NCI-H446 treated with DMSO at 0.1 percent for 48 hours (cell line): ENCODE measurements at regions not wholly inside any gene's neighbourhood (a gene's known extent, or its start where the extent isn't known, plus 50 kb on each side); places are given as distances from the start of the nearest gene placed in this dataset.

Experiments
- DNase-seq: peaks from one replicate; lab custom pipeline; 2025; lab: John Stamatoyannopoulos, UW

- DNase-seq, result no peak
Observed at GRCh38 chr2:7468955-7469354, 551.7 kb downstream of the RNF144A start.

GRCh38 chr2:7471185-7471584 lies 554.0 kb downstream of the RNF144A start:
- no peak for DNase-seq

- DNase-seq, result no peak
Observed at GRCh38 chr2:7472465-7472864, 555.3 kb downstream of the RNF144A start.

GRCh38 chr2:7473135-7473771 lies 556.0 kb downstream of the RNF144A start:
- DNase-seq, result no peak

- DNase-seq, result no peak
Observed at GRCh38 chr2:7476371-7476770, 559.2 kb downstream of the RNF144A start.

GRCh38 chr2:7479603-7480002 lies 562.4 kb downstream of the RNF144A start:
- no peak for DNase-seq

- no peak for DNase-seq
Observed at GRCh38 chr2:7480431-7480830, 563.2 kb downstream of the RNF144A start.

GRCh38 chr2:7490672-7491071 lies 573.5 kb downstream of the RNF144A start:
- no peak for DNase-seq

- DNase-seq, result no peak
Observed at GRCh38 chr2:7492719-7493118, 575.5 kb downstream of the RNF144A start.

GRCh38 chr2:7497178-7497577 lies 580.0 kb downstream of the RNF144A start:
- no peak for DNase-seq

GRCh38 chr2:7499018-7499417 lies 581.8 kb downstream of the RNF144A start:
- no peak for DNase-seq

- DNase-seq, result no peak
Observed at GRCh38 chr2:7502336-7502735, 585.1 kb downstream of the RNF144A start.

GRCh38 chr2:7508296-7508943 lies 591.2 kb downstream of the RNF144A start:
- DNase-seq, result peak; percentile 70

- no peak for DNase-seq
Observed at GRCh38 chr2:7510353-7510752, 593.1 kb downstream of the RNF144A start.

GRCh38 chr2:7513834-7514233 lies 596.6 kb downstream of the RNF144A start:
- no peak for DNase-seq

GRCh38 chr2:7515327-7515726 lies 598.1 kb downstream of the RNF144A start:
- DNase-seq, result no peak

- DNase-seq, result no peak
Observed at GRCh38 chr2:7516484-7517063, 599.4 kb downstream of the RNF144A start.

- no peak for DNase-seq
Observed at GRCh38 chr2:7517088-7517487, 599.9 kb downstream of the RNF144A start.

- DNase-seq, result no peak
Observed at GRCh38 chr2:7517851-7518250, 600.6 kb downstream of the RNF144A start.

GRCh38 chr2:7523481-7524120 lies 606.4 kb downstream of the RNF144A start:
- DNase-seq, result no peak

GRCh38 chr2:7524195-7524594 lies 607.0 kb downstream of the RNF144A start:
- DNase-seq, result no peak

- no peak for DNase-seq
Observed at GRCh38 chr2:7525746-7526145, 608.5 kb downstream of the RNF144A start.

GRCh38 chr2:7527165-7527722 lies 610.0 kb downstream of the RNF144A start:
- no peak for DNase-seq
